HG03280 (cell line): ENCODE measurements at regions not wholly inside any gene's neighbourhood (a gene's known extent, or its start where the extent isn't known, plus 50 kb on each side); places are given as distances from the start of the nearest gene placed in this dataset.

ENCODE experiments used
- ATAC-seq: cut with Tn5 transposase; IDR thresholded peaks from one replicate; pipeline ENCODE4 v1.9.1; 2021; ENCODE audit warnings: mild to moderate bottlenecking, moderate library complexity; ENCODE audit not compliant: unreplicated experiment

DNA sequence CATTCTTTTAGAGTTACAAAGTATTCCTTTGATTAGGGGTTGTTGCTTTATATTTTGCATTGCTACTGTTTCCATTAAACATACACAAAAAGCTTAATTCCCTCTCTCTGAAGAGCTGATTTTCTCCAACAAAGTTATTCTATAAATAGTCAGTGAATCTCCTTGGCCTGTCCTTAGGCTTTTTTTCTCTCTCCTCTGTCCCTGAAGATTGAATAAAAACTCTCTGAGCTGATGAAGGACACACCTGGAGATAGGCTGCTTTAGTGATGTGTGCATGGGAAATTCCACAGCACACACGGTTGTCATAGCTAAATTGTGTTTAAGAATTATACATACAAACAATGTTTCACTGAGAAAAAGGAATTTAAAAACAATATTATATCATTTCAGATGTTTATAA lies 90.5 kb upstream of the TMEM106B start:
- no peak for ATAC-seq

DNA sequence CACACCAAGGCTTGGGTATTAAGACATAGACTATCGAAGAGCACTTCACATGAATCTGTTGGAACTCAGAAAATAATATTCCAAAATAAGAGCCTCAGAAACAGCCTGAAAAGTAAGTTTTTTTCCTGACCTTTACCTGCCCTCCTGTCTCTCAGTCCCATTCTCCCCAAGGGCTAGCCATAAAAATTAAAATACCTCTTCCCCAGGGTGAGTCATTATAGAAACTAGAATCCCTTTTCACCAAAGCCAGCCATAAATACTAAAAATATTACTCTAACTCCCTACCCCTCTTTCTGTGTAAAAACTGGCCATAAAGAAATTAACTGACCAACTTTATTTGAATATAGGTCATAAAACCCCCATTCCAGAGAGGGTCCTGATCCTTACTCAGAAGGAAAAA lies 87.9 kb upstream of the TMEM106B start:
- no peak for ATAC-seq

DNA sequence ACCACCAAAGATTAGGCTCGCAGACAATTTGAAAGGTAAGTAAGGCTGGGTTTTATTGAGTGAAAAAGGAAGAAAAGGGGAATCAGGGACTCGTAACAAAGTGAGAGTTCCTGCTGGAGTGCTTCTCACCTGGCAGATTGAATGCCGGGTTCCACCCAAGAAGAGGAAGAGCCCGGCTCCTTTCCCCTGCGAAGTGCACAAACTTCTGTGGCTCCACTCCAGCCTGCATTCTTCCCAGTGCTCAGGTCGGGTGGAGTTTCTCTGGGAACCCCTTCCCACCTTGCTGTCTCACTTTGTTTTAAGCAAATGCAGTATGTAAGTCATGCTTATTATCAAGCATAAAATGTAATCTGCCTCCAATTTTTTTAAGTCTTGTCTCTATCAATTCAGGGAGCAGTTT lies 87.1 kb upstream of the TMEM106B start:
- no peak for ATAC-seq

DNA sequence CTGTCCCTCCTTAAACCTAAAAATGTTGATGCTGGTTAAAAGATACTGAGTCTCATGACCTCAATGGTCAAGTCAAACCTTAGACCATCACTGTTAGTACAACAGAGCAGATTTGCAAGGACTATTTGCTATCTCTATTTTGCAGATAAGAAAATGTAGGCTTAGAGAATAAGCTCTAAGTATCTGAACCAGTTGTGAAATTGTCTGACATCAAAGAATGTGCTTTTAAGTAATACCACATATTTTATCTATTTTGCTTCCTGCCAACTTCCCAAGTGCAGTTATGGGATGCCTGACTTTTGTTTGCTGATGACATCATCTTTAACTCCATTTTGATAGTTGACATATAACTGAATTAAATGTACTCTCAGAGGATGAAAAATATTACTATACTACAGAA lies 83.6 kb upstream of the TMEM106B start:
- no peak for ATAC-seq

DNA sequence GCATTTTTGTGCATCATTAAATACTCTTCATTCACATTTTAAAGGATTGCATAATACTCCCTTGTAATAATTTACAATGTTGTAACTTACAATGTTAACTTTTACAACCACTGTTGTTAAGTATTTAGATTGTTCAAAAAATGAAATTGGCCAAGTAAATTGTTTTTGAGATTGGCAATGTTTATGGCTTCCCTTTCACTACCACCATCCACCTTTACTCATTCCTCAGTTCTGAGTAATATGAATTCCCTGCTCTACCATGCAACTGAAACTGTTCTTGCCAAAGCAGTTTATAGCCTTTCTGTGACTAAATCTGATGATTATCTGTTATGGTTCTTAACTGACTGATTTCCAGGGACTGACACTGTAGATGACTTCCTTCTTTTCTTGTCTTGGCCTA lies 80.5 kb upstream of the TMEM106B start:
- no peak for ATAC-seq

- ATAC-seq: no peak
Measured at GRCh38 chr7:12131122-12131521, 80.0 kb upstream of the TMEM106B start.

DNA sequence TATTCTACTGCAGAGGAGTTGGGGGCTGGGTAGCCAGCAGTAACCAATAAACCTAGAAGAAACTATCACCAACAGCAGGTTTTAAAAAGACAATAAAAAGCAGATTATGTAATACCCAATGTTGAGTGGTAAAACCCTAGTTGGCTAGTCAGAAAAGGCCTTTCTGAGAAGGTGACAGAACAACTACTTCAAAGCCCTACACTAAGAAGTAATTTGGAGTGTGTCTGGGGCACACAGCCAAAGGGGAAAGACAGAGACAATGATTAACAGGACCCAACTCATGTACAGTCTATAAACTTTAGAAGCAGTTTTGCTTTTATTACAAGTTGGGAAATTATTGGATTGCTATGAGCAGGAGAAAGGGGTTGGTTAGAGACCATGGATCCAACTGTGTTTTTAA lies 77.2 kb upstream of the TMEM106B start:
- no peak for ATAC-seq

- no peak for ATAC-seq
Measured at GRCh38 chr7:12136523-12136922, 74.6 kb upstream of the TMEM106B start.

DNA sequence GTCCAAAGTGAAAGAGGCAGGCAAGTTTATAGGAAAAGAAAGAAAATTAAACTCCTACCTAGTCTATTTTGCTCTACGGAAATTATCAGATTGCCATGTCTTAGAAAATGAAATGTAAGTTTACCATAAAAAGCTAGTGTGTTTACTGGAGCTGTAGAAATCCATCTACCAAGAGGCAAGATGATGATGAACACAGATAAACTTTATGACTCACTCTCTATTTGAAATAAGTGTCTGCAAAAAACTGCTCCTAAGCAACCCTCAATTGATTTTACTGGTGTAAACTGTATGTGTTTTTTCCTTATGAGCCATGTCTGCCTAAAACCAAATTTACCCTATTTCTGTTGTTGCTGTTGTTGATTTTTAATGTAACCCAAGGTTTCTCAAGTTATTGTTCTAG lies 73.8 kb upstream of the TMEM106B start:
- ATAC-seq: no peak

DNA sequence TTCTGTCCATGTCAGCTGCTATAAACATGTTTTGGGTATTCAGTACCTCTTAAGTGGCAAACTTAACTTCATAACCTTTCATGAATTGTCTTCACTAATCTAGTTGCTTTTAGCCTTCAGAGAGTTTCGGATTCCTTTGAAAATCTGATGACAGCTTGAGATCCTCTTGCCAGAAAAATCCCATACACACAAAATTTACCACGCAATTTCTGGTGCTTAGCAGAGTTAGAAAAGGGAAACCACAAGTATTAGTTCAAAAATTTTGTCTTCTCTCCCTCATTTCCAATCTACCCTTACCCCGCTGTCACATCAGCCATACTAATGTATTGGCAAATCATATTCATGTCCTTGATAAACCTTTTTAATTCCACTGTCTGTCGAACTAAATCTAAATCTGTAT lies 72.7 kb upstream of the TMEM106B start:
- ATAC-seq: no peak

DNA sequence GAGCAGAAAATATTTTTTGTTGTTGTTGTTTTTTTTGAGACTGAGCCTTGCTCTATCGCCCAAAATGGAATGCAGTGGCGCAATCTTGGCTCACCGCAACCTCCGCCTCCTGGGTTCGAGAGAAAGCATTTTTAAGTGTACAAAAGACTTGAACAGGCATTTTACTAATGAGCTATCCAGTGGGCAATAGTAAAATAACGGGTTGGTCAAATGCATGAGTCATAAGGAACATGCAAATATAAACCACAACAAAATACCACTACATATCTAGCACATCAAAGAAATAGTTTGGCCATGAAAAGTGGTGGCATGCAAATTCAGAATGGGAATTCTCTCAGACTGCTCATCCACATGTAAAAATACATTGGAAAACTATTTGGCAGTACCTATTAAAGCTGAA lies 71.7 kb upstream of the TMEM106B start:
- no peak for ATAC-seq

GRCh38 chr7:12146813-12147212 lies 64.3 kb upstream of the TMEM106B start:
- no peak for ATAC-seq

DNA sequence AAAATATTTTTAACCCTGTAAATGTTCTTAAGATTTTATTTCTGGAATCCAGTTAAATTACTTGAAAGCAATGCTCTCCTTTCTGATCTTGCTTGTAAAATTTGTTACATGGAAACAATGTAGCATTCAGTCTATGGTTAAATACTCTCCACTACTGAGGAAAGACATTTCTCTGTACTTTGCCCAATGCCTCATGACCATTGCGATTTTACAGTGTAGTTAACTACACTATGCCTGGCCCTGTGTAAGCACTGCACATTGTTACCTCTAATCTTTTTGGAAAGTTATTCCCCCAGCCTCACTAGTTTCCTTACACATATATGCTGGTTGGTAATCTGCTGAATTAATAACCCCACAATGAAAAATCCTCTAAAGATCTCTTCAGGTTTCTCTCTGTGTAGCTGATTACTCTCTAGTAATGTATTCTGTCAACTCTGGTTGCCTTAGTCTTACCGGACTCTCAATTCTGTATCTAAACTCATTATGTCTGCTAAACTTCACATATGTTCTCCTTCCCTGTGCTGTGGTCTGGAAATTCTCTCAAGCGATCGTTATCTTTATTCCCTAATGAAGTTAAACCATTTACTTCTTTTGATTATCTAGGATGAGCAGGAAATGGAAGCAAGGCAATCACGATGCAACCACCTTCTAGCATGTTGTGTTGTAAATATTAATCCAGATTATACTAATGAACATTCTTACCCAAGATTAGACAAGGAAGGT lies 58.7 kb upstream of the TMEM106B start:
- no peak for ATAC-seq

DNA sequence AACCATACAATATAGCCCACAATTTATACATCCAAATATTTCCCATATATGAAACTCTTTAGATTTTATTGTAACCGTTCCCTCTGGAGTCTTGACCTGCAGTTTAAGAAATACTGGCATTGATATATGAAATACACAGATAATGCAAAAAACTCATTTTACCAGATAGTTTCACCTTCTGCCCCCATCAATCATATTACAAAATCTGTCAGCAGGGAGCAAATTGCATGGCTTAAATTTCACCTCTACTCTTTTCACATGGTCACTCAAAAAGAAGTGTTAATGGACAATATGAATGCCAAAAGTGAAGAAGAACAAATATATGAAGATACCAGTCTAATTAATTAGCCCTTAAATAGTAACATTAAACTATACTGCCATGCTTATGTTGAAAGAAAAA lies 57.0 kb upstream of the TMEM106B start:
- no peak for ATAC-seq

GRCh38 chr7:12157517-12157916 lies 53.6 kb upstream of the TMEM106B start:
- ATAC-seq: no peak

- ATAC-seq: no peak
Measured at GRCh38 chr7:12158334-12159060, 52.6 kb upstream of the TMEM106B start.

DNA sequence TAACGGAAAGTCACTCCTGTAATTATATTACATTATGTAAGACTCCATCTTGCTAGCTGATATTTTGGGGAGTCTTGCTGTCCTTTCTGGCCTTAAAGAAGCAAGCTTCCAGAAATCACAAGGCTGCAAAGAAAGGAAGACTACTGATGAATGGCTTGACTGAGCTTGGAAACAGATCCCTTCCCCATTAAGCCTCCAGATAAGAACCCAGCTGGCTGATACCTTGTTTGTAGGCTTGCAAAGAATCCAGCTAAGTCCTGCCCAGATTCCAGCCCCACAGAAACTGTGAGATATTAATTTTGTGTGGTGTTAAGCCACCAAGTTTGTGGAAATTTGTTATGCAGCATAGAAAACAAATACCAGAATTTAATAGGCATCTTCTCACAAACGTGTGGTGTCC lies 49.9 kb upstream of the TMEM106B start:
- no peak for ATAC-seq
